GM06990 (cell line): ENCODE measurements at regions not wholly inside any gene's neighbourhood (a gene's known extent, or its start where the extent isn't known, plus 50 kb on each side); places are given as distances from the start of the nearest gene placed in this dataset.

Source experiments
- DNase-seq: peaks from one replicate; pipeline ENCODE4 v3.0.0-alpha.2; 2011; ENCODE audit not compliant: insufficient read length; ENCODE audit errors: extremely low read depth
- H3K27me3 ChIP-seq: replicated peaks from 2 replicates; pipeline ENCODE4 v1.6.0; 2011; ENCODE audit warnings: low read length; ENCODE audit not compliant: control insufficient read depth, insufficient read depth
- H3K36me3 ChIP-seq: 2 replicates; pipeline ENCODE4 v1.5.1; 2011; ENCODE audit warnings: low read length; ENCODE audit not compliant: control insufficient read depth, insufficient read depth
- H3K4me3 ChIP-seq: replicated peaks from 2 replicates; pipeline ENCODE4 v1.5.1; 2011; ENCODE audit warnings: low read depth, mild to moderate bottlenecking, control low read depth, low read length
- CTCF ChIP-seq: IDR thresholded peaks from 2 replicates; pipeline ENCODE4 v1.5.1; 2011; ENCODE audit warnings: low read length, control low read depth, mild to moderate bottlenecking, inconsistent platforms; ENCODE audit not compliant: insufficient read depth, poor library complexity, severe bottlenecking

GRCh38 chr12:75882421-75882820, 149.2 kb downstream of the PHLDA1 start:
- no peak for TF ChIP-seq CTCF
- no peak for DNase-seq
- no peaks in the 10 kb centered on the region for H3K36me3 ChIP-seq
- no peak overlapping the region for H3K4me3 ChIP-seq
- H3K27me3 ChIP-seq = no peaks in the 10 kb centered on the region

- no peak for TF ChIP-seq CTCF
- Histone ChIP-seq H3K36me3 (no peaks in the 10 kb centered on the region), H3K27me3 (no peaks in the 10 kb centered on the region), H3K4me3 (no peak overlapping the region)
- no peak for DNase-seq
Measured at GRCh38 chr12:75881920-75882319, 149.7 kb downstream of the PHLDA1 start.

GRCh38 chr12:75877763-75878621, 153.6 kb downstream of the PHLDA1 start:
- H3K4me3 ChIP-seq = no peak overlapping the region
- no peak for DNase-seq
- H3K36me3 ChIP-seq = no peaks in the 10 kb centered on the region
- TF ChIP-seq CTCF = no peak
- H3K27me3 ChIP-seq = no peaks in the 10 kb centered on the region

- H3K4me3 ChIP-seq = no peak overlapping the region
- no peak for DNase-seq
- no peaks in the 10 kb centered on the region for H3K27me3 ChIP-seq
- TF ChIP-seq CTCF = no peak
- H3K36me3 ChIP-seq = no peaks in the 10 kb centered on the region
Measured at GRCh38 chr12:75876832-75877762, 154.5 kb downstream of the PHLDA1 start.

GRCh38 chr12:75874441-75874840, 157.1 kb downstream of the PHLDA1 start:
- H3K27me3 ChIP-seq = no peaks in the 10 kb centered on the region
- no peak for DNase-seq
- no peak for TF ChIP-seq CTCF
- no peaks in the 10 kb centered on the region for H3K36me3 ChIP-seq
- H3K4me3 ChIP-seq = no peak overlapping the region
